ENCODE measurements at regions not wholly inside any gene's neighbourhood (a gene's known extent, or its start where the extent isn't known, plus 50 kb on each side); places are given as distances from the start of the nearest gene placed in this dataset.

GRCh38 chr10:108290823-108291222, 1126.3 kb upstream of the SORCS1 start:
- no peak for DNase-seq

- DNase-seq: no peak
Observed at GRCh38 chr10:108275895-108276685, 1111.6 kb upstream of the SORCS1 start.

GRCh38 chr10:108260383-108260906, 1095.9 kb upstream of the SORCS1 start:
- DNase-seq: no peak

GRCh38 chr10:108254089-108254488, 1089.6 kb upstream of the SORCS1 start:
- DNase-seq: no peak

- DNase-seq: no peak
Observed at GRCh38 chr10:108252771-108253170, 1088.3 kb upstream of the SORCS1 start.

GRCh38 chr10:108250936-108251620, 1086.6 kb upstream of the SORCS1 start:
- no peak for DNase-seq

- no peak for DNase-seq
Observed at GRCh38 chr10:108249940-108250339, 1085.4 kb upstream of the SORCS1 start.

- no peak for DNase-seq
Observed at GRCh38 chr10:108244443-108245228, 1080.1 kb upstream of the SORCS1 start.

- DNase-seq: no peak
Observed at GRCh38 chr10:108241166-108241565, 1076.7 kb upstream of the SORCS1 start.

- no peak for DNase-seq
Observed at GRCh38 chr10:108238261-108238660, 1073.8 kb upstream of the SORCS1 start.

GRCh38 chr10:108230478-108231170, 1066.1 kb upstream of the SORCS1 start:
- DNase-seq: no peak

GRCh38 chr10:108208732-108209131, 1044.2 kb upstream of the SORCS1 start:
- DNase-seq: no peak

- no peak for DNase-seq
Observed at GRCh38 chr10:108208038-108208437, 1043.5 kb upstream of the SORCS1 start.

GRCh38 chr10:108204528-108205305, 1040.2 kb upstream of the SORCS1 start:
- DNase-seq: peak in 1 of 2 donors; percentile 9

- no peak for DNase-seq
Observed at GRCh38 chr10:108203905-108204527, 1039.5 kb upstream of the SORCS1 start.

GRCh38 chr10:108187408-108188012, 1023.0 kb upstream of the SORCS1 start:
- DNase-seq: no peak

GRCh38 chr10:108184114-108184513, 1019.6 kb upstream of the SORCS1 start:
- no peak for DNase-seq

- no peak for DNase-seq
Observed at GRCh38 chr10:108180878-108181277, 1016.4 kb upstream of the SORCS1 start.

- DNase-seq: no peak
Observed at GRCh38 chr10:108169846-108170245, 1005.3 kb upstream of the SORCS1 start.

GRCh38 chr10:108167766-108168165, 1003.3 kb upstream of the SORCS1 start:
- DNase-seq: no peak

- no peak for DNase-seq
Observed at GRCh38 chr10:108166401-108166800, 1001.9 kb upstream of the SORCS1 start.
